ENCODE measurements at regions not wholly inside any gene's neighbourhood (a gene's known extent, or its start where the extent isn't known, plus 50 kb on each side); places are given as distances from the start of the nearest gene placed in this dataset.
"Not testable (repeated sequence)": the region's sequence is repeated elsewhere in the genome, so short reads cannot be mapped to it uniquely, and the experiment has no call there.

DNA sequence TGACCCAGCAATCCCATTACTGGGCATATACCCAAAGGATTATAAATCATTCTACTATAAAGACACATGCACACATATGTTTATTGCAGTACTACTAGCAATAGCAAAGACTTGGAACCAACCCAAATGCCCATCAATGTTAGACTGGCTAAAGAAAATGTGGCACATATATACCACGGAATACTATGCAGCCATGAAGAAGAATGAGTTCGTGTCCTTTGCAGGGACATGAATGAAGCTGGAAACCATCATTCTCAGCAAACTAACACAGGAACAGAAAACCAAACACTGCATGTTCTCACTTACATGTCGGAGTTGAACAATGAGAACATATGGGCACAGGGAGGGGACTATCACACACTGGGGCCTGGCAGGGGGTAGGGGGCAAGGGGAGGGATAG is 183.0 kb downstream of the HACE1 start:
- not testable (repeated sequence) for DNase-seq (ENCODE audit: low spot score)

DNA sequence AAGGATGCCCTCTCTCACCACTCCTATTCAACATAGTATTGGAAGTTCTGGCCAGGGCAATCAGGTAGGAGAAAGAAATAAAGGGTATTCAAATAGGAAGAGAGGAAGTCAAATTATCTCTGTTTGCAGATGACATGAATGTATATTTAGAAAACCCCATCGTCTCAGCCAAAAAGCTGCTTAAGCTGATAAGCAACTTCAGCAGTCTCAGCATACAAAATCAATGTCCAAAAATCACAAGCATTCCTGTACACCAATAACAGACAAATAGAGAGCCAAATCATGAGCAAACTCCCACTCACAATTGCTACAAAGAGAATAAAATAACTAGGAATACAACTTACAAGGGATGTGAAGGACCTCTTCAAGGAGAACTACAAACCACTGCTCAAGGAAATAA is 184.6 kb downstream of the HACE1 start:
- DNase-seq (ENCODE audit: low spot score) = not testable (repeated sequence)

DNA sequence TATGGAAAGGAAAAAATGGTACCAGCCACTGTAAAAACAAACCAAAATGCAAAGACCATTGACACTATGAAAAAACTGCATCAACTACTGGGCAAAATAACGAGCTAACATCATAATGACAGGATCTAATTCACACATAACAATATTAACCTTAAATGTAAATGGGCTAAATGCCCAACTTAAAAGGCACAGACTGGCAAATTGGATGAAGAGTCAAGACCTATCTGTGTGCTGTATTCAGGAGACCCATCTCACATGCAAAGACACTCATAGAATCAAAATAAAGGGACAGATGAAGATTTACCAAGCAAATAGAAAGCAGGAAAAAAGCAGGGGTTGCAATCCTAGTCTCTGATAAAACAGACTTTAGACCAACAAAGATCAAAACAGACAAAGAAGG is 186.6 kb downstream of the HACE1 start:
- not testable (repeated sequence) for DNase-seq (ENCODE audit: low spot score)

DNA sequence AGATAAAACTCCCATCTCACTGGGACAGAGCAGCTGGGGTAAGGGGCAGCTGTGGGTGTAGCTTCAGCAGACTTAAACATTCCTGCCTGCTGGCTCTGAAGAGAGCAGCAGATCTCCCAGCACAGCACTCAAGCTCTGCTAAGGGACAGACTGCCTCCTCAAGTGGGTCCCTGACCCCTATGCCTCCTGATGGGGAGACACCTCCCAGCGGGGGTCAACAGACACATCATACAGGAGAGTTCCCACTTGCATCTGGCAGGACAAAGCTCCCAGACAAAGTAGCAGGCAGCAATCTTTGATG is 188.2 kb downstream of the HACE1 start:
- not testable (repeated sequence) for DNase-seq (ENCODE audit: low spot score)

DNA sequence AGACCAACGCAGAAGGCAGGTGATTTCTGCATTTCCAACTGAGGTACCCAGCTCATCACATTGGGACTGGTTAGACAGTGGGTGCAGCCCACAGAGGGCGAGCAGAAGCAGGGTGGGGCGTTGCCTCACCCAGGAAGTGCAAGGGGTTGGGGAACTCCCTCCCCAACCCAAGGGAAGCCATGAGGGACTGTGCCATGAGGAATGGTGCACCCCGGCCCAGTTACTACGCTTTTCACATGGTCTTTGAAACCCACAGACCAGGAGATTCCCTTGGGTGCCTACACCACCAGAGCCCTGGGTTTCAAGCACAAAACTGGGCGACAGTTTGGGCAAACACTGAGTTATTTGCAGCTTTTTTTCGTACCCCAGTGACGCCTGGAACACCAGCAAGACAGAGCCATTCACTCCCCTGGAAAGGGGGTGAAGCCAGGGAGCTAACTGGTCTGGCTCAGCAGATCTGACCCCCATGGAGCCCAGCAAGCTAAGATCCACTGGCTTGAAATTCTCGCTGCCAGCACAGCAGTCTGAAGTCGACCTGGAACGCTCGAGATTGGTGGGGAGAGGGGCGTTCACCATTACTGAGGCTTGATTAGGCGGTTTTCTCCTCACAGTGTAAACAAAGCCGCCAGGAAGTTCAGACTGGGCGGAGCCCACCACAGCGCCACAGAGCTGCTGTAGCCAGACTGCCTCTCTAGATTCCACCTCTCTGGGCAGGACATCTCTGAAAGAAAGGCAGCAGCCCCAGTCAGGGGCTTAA is 188.7 kb downstream of the HACE1 start:
- not testable (repeated sequence) for DNase-seq (ENCODE audit: low spot score)

DNA sequence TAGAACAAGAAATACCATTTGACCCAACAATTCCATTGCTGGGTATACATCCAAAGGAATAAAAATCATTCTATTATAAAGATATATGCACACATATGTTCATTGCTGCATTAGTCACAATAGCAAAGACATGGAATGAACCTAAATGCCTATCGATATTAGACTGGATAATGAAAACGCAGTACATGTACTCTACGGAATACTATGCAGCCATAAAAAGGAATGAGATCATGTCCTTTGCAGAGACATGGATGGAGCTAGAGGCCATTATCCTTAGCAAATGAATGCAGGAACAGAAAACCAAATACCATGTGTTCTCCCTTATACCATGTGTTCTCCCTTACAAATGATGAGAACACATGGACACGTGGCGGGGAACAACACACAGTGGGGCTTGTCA is 190.2 kb downstream of the HACE1 start:
- no peak for DNase-seq (ENCODE audit: low spot score)

DNA sequence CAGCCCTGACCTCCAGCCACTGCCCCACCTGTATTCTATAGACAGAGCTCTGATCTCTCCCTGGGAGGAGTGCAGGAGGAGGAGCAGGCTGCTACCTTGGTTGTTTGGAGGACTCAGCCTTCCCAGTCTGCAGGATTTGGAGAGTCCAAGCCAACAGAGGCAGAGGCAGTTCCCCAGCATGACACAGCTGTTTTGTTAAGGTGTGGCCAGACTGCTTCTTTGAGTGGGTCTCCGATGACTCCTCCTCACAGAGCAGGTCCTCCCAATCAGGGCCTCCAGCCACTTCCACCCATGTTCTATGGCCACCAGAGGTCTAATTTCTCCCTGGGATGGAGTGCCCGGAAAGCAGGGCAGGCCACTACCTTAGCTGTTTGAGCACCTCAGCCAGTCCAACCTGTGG is 203.5 kb downstream of the HACE1 start:
- no peak for DNase-seq (ENCODE audit: low spot score)

DNA sequence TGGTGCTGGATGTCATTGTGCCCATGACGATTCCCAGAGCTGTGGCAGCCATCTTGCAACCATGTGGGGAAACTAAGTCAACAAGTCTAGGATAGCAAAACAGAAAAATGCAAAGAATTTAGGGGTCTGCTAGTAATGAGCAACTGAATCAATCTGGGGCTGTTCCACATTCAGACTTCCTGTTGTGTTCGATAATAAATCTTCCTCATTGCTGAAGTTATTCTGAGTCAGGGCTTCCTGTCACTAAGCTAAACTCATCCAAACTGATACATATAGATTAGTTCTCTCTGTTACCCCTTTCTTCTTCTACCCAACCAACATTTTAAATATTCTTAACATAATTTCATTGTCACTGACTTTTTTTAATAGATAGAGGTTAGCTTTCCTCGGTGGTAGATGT is 205.9 kb downstream of the HACE1 start:
- no peak for DNase-seq (ENCODE audit: low spot score)

DNA sequence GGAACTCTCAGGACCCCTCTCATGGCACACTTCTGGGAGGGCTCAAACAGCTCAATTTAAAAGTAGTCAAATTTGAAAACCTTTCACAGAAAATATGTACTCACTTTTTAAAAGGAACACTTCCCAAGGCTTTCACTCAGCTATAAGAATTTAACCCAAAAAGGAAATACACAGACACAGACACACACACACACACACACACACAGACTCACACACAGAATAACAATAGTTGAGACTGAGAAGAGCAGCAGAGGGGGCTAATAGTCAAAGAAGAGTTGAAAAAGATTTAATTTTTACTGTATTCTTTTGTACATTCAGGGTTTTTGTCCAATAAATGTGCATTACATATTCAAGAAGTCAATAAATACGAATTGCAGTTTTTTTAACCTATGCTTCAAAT is 211.4 kb downstream of the HACE1 start:
- DNase-seq (ENCODE audit: low spot score) = no peak

DNA sequence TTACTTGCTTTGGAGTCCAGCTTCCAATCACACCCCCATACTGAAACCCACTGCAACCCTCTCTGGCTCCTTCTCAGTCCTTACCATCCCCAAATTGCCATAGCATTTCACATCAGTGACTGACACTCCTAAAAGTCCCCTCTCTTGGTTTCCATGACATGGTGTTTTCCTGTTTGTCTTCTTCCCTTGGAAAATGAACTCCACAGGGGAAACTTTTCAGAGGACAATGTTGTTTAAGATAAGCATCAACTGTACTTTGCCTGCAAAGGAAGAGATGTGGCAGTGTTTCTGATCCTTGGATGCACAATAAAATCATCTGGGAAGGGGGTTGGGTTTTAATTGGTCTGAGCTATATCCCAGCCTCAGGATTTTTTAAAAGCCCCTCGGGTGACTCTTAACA is 214.9 kb downstream of the HACE1 start:
- DNase-seq (ENCODE audit: low spot score) = no peak

DNA sequence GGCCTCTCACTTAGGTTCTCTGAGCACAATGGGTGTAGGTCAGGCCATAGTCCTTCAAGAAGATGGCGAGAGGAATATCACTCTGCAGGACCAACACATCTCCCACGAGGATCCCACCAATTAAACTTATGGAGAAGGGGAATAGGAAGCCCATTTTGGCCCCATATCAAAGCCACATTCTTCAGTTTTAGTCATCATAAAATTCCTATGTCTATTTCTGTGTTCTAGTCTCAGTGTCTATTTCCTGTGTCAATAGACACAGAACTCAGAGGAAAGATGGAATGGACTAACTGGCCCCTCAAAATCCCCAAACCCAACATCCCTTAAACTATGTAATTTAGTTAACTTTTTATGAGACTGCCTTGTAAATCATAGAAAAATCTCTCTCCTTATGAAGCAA is 216.8 kb downstream of the HACE1 start:
- no peak for DNase-seq (ENCODE audit: low spot score)

DNA sequence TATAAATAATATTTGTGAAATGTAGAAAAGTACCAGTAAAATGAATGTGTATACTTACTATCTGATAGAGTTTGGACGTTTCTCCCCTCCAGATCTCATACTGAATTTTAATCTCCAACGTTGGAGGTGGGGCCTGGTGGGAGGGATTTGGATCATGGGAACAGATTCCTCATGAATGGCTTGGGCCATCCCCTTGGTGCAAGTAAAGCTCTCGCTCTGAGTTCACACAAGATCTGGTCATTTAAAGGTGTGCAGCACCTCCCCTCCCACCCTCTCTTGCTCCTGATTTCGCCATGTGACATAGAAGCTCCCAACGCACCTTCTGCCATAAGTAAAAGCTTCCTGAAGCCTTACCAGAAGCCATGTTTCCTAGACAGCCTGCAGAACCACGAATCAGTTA is 219.0 kb downstream of the HACE1 start:
- DNase-seq (ENCODE audit: low spot score) = no peak

DNA sequence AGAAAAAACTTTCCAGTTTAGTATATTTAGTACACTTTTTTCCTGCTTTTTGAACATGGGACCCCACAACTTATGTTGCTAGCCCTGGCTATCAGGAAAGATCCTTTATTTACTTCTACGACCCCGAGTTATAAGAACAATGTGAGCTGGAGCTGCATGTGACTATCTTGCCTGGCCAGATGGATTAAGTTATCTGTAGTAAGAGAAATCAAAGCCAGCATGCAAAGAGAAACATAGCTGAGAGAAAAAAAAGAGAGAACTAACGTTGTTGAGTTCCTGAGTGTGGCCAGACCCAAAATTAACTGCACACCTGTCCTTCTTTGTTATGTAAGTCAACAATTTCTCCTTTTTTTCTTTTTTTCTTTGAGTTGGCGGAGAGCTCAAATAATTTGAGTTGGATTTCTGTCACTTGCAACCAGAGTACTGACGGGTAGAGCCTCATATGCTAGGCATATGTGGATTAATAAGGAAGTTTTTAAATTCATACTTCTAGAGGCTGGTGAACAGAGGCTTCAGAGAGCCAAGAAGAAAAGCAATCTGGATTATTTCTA is 219.5 kb downstream of the HACE1 start:
- no peak for DNase-seq (ENCODE audit: low spot score)

DNA sequence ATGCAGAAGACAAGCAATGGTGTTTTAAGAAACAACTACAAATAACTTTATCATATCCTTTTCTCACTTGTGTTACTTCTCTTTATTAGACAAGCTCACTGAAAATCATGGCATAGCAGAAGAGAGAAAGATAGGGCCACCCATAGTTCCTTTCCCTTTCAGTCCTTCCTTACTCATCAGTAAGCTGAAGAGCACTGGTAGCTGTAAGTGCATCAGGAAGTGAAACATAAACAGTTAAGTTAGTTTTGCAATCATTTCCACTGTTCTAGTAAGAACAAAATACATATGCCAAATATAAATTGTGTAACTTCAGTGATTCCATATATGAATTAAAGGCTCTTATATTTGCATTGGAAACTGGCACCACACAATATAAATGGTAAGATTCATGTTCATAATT is 220.1 kb downstream of the HACE1 start:
- DNase-seq (ENCODE audit: low spot score) = no peak

DNA sequence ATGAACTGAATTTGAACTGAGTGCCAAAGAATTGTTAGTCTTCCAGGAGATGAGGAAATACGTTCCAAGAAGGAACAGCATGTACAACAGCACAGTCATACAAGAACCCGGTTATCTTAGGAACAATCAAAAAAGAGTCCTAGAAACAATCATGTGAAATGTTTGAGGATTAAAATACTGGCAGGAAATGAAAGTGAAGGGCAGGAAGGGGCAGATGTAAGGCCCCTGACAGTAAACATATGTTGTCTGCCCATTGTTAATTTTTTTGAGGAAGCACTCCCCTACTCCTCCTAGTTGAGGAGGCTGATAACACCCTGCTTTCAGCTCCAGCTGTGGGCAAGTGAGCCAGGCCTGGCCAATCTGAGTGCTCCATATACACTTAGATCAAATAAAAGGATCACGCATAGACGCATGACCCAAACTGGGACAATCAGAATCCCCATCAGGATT is 220.9 kb downstream of the HACE1 start:
- DNase-seq (ENCODE audit: low spot score) = no peak

DNA sequence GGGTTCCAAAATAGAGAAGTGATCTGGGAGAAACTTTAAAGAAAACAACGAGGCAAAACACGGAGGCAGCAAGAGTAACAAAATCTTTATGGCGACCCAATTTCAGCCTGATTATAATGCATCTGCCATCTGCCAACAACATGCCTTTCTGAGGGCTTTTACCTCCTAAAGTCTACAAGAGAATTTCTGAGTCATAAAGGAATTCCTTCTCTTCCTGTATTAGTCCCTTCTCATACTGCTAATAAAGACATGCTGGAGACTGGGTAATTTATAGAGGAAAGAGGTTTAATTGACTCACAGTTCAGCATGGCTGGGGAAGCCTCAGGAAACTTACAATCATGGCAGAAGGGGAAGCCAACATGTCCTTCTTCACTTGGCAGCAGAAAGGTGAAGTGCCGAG is 226.6 kb downstream of the HACE1 start:
- DNase-seq (ENCODE audit: low spot score) = no peak

DNA sequence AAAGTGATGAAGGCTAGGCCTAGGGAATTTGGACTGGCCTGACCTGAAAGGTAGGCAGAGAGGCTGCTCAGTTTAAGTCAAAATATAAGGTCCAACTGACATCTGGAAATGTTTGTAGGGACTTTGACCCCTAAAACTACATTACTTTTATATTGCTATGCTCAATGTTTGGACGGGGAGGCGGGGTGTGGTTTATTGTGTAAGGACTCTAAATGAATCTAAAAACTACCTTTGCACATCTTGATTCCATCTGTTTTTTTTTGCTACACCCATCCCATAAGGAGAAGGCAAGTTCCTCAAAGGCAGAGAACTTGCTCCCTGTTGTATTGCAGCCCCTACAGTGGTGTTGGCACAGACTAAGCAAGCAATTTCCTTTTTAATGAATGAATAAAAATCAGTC is 227.1 kb downstream of the HACE1 start:
- DNase-seq (ENCODE audit: low spot score) = no peak

DNA sequence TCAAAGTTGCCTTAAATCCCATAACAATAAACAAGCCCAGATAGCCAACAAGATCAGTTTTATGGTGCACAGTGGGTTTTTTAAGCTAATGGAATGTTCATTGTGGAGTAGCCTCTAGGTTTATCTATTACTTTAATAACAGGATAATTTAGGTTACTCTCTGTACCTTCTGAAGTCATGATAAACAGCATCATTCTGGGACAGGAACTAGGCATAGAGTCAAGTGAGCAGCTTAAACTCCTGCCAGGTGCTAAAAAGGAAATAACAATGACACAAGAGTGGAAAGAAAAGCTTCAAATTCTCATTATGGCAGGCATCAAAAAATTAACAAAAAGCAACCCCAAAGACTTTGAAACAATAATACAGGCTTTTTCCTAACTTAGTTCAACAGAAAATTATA is 228.8 kb downstream of the HACE1 start:
- no peak for DNase-seq (ENCODE audit: low spot score)

DNA sequence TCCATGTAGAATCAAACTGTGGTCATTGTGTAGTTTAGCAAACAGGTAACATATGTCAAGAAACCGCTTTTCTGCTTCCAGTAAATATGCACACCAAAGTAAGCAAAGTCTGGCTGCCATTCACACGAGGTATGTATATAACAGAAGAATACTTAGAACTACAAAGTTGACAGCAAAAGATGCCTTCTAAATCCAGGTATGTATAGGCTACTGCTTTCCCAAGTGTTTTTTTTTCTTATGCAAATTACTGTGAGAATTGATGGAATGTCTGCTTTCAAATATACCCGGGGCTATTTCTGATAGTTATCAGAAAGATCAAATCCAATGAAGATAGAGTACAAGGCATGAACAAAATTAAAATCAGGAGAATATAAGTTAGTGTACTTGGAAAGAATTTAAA is 229.2 kb downstream of the HACE1 start:
- no peak for DNase-seq (ENCODE audit: low spot score)

DNA sequence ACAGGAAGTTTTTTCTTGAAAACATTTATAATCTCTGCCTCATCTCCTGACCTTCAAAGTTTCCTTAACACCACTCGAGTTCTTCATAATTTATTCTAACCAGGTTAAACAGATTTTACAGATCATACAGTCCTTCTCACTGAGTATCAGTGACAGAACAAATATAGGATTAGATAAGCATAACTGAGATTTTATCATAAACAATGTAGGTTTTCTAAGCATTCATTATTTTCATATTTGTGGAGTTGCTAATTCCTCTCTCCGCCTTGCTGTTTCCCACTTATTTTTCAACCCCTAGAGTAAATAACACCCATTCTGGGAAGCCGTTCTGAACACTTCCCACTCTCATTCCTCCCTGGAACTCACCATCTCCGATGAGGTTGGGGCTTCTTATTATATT is 229.9 kb downstream of the HACE1 start:
- no peak for DNase-seq (ENCODE audit: low spot score)

DNA sequence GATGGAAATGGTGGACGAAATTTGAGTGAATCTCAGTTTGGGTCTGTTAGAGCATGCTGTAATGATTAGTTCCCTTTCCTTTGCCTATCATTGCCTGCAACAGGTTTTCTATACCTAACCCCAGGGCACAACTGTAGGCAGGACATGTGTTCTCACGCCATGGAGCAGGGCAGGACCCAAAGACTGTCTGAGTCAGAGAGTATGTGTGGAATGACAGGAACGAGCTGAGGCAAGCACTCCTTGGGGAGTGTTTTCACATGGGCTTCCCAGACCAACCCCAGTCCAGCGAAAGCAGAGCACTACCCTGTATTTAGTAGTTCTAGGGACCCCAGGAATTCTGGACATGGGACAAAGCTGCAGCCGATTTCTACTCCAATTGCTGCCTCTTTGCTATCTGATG is 234.2 kb downstream of the HACE1 start:
- DNase-seq (ENCODE audit: low spot score) = no peak

DNA sequence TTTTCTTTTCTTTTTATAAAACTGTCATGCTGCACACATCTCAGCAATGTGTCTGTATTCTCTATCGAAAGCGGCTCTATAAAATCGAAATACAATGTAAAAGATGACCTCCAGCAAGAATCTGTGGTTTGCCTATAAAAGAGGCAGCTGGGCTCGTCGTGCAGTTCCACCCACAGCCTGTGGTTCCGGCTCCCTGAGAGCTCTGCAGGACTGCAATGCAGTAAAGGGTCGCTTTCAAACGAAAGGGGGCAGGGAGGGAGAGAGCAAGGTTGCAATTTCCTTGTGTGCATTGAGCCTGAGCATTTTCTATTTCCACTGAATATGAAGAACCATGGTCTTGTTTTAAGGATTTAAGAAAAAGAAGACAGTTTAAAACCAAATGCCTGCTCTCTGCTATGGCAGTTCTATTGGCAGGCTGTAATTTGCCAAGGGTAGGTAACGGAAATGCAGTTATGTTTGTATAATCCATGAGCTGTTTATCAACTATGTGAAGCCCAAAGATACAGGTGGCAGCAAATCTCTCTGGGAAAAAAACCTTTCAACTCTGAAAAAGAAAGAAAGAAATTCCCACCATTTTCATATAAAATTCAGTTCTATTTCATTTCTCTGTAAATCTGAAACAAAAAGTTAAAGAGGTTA is 236.5 kb downstream of the HACE1 start:
- no peak for DNase-seq (ENCODE audit: low spot score)

DNA sequence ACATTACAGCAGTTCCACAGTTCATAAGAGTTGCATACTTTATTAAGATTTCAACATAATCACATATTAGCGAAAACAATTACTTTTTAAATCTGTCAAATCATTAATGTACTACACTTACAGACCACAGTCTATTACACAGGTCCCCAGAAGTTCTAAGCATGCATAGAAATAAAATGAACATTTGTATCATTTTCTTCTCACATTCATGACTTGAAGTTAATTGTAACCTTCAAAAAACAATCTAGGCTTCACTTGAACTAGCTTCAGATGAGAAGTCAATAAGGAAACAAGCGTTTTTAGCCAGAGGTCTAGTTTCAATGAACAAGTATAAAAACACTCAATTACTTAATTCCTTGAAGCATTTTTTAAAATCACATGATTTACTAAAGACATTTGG is 238.3 kb downstream of the HACE1 start:
- no peak for DNase-seq (ENCODE audit: low spot score)

DNA sequence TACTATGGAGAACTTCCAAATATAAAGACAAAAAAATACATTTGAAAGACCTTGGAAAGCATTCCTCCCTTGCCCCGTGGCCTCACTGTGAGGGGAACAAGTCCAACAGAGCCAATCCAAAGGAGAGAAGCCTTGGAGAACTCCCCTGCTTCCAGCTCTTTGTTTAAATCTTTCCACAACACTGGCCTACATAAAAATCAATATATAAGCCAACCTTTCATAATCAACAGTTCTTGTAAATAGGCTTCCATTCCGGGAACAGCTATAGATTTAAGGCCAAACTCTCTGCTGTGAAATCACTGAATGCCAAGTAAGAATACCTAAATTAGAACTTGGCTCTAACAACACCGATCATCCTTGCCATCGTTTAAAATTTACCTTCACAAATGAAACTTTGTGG is 242.1 kb downstream of the HACE1 start:
- DNase-seq (ENCODE audit: low spot score) = no peak
